Duodenal mucosa (tissue), 2 donors: ENCODE measurements at regions not wholly inside any gene's neighbourhood (a gene's known extent, or its start where the extent isn't known, plus 50 kb on each side); places are given as distances from the start of the nearest gene placed in this dataset.

Experiments used
- H3K27ac ChIP-seq: one replicate; pipeline ENCODE4 v1.7.0; 2013; ENCODE audit warnings: low read depth, low read length
- H3K27me3 ChIP-seq, 2 donors: one replicate each; pipeline ENCODE4 v1.7.0; 2013; ENCODE audit warnings: low read length in 2 of 2, control low read depth in 1 of 2; ENCODE audit not compliant: insufficient read depth in 2 of 2, control insufficient read depth in 1 of 2
- H3K36me3 ChIP-seq, 2 donors: one replicate each; pipeline ENCODE4 v1.7.0; 2013; ENCODE audit warnings: low read length in 2 of 2, control low read depth in 1 of 2; ENCODE audit not compliant: insufficient read depth in 2 of 2, control insufficient read depth in 1 of 2
- H3K4me1 ChIP-seq, 2 donors: one replicate each; pipeline ENCODE4 v1.7.0; 2013; ENCODE audit warnings: low read length in 2 of 2, control low read depth in 1 of 2; ENCODE audit not compliant: insufficient read depth in 2 of 2, control insufficient read depth in 1 of 2
- H3K4me3 ChIP-seq, 2 donors: one replicate each; pipeline ENCODE4 v1.7.0; 2013; ENCODE audit warnings: low read length in 2 of 2, low read depth in 1 of 2
- H3K9ac ChIP-seq, 2 donors: one replicate each; pipeline ENCODE4 v1.7.0; 2013; ENCODE audit warnings: low read length in 2 of 2, low read depth in 1 of 2
- H3K9me3 ChIP-seq, 2 donors: one replicate each; pipeline ENCODE4 v1.7.0; 2013; ENCODE audit warnings: low read length in 2 of 2, control low read depth in 1 of 2; ENCODE audit not compliant: control insufficient read depth in 1 of 2

DNA sequence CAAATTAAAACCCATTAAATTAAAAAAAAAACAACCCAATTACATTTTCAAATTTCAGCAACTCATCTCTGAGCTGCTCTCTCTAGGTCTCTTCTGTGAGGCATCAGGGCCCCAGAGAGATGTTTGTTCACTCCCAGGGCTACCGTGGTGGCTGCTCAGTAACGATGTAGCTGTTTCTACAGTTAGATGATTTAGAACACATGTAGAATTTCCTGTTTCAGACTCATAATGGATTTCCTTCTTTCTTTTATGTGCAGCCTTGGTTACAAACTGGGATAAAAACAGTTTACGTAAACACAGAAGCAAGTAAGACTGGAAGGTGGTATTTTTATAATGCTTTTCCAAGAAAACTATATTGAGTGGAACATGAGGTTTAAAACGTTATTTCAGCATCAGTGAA, 116.1 kb upstream of the CCN2 start:
- no peaks in the 10 kb centered on the region for H3K36me3 ChIP-seq
- no peaks in the 10 kb centered on the region for H3K4me1 ChIP-seq
- H3K9me3 ChIP-seq, result no peaks in the 10 kb centered on the region
- H3K27ac ChIP-seq, result no peak overlapping the region
- H3K27me3 ChIP-seq, result no peaks in the 10 kb centered on the region
- no peak overlapping the region for H3K9ac ChIP-seq
- H3K4me3 ChIP-seq, result no peak overlapping the region

DNA sequence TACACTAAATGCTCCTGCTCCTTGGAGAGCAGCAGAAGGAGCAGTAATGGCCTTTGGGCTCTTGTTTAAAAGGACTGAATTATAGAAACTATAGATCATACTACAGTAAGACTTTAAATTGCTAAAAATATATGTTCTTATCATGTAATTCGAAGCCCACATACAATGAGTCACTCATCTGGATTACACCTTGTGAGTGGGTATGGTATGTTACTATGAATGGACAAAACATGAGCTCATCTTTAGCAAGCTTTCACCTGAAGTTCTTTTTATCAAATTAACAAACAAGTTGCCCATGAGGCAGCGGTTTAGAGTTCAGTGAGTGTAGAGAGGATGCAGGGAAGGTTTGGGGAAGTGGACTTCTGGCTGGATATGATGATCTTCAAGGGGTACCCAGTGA, 114.4 kb upstream of the CCN2 start:
- Histone ChIP-seq H3K9me3 (no peaks in the 10 kb centered on the region), H3K4me3 (no peak overlapping the region), H3K27ac (no peak overlapping the region), H3K27me3 (no peaks in the 10 kb centered on the region), H3K4me1 (no peaks in the 10 kb centered on the region), H3K9ac (no peak overlapping the region), H3K36me3 (no peaks in the 10 kb centered on the region)

- H3K9me3 ChIP-seq, result no peaks in the 10 kb centered on the region
- no peak overlapping the region for H3K27ac ChIP-seq
- H3K36me3 ChIP-seq, result no peaks in the 10 kb centered on the region
- no peaks in the 10 kb centered on the region for H3K27me3 ChIP-seq
- no peak overlapping the region for H3K9ac ChIP-seq
- H3K4me3 ChIP-seq, result no peak overlapping the region
- no peaks in the 10 kb centered on the region for H3K4me1 ChIP-seq
These were observed 112.6 kb upstream of the CCN2 start for GRCh38 chr6:132063738-132064137.

- no peaks in the 10 kb centered on the region for H3K9me3 ChIP-seq
- no peak overlapping the region for H3K27ac ChIP-seq
- no peak overlapping the region for H3K4me3 ChIP-seq
- no peaks in the 10 kb centered on the region for H3K4me1 ChIP-seq
- H3K36me3 ChIP-seq, result no peaks in the 10 kb centered on the region
- H3K9ac ChIP-seq, result no peak overlapping the region
- no peaks in the 10 kb centered on the region for H3K27me3 ChIP-seq
These were observed 112.0 kb upstream of the CCN2 start for GRCh38 chr6:132063204-132063603.

DNA sequence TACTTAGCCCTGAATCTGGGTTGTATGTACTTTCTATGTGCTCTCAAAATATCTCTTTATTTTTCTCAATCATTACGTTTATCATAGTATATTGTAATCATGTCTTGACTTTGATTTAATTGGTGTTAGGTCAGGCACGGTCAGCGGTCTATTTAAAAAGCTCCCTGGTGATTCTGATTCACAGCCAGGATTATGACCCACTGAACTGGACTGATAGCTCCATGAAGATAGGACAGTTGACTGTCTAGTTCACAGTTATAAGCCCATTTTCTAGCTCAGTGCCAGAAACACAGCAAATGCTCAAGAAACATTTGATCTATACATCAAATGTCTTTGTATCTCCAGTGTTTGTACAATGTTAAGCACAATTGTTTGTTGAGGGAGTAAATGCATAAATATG, 111.5 kb upstream of the CCN2 start:
- H3K27ac ChIP-seq, result no peak overlapping the region
- H3K9ac ChIP-seq, result no peak overlapping the region
- no peak overlapping the region for H3K4me3 ChIP-seq
- H3K36me3 ChIP-seq, result no peaks in the 10 kb centered on the region
- H3K27me3 ChIP-seq, result no peaks in the 10 kb centered on the region
- H3K9me3 ChIP-seq, result no peaks in the 10 kb centered on the region
- H3K4me1 ChIP-seq, result no peaks in the 10 kb centered on the region

DNA sequence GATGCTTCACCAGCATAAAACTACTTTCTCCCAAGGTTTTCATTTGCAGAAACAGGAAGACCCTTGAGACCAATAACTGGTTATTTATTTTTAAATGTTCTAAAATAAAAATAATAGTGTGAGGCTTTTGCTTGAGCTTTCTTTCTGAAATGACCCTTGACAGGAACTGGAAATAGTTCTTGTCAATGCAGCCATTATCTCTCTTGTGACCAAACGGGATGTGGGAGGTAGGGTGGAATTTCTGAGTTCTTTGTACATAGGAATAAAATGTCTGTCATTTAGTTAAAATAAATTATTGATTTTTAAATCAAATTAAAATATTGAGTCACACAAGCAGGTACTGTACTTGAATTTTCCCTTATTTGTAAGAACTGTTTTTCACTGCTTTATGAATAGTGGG, 110.2 kb upstream of the CCN2 start:
- Histone ChIP-seq H3K9ac (no peak overlapping the region), H3K4me1 (no peaks in the 10 kb centered on the region), H3K27ac (no peak overlapping the region), H3K4me3 (no peak overlapping the region), H3K36me3 (no peaks in the 10 kb centered on the region), H3K9me3 (peaks cover 0 to 7% of the 10 kb centered on the region in 2 donors), H3K27me3 (no peaks in the 10 kb centered on the region)

DNA sequence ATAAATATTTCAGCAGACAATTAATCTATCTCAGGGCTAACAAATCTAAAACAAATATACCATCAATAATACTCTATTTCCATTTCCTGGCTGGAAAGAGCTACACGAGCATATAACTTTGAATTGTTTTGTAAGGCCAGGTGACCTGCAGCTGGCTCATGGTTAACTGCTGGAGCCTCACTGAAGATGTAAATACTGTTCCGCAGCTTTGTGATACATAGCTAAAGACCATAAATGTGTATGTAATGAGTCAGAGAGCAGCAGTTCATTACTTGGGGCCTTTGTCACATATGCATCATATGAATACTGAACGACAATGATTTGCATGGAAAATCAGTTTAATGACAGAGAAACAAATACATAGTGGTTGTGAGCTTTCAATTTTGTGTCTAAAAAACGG, 109.4 kb upstream of the CCN2 start:
- no peak overlapping the region for H3K27ac ChIP-seq
- H3K36me3 ChIP-seq, result no peaks in the 10 kb centered on the region
- no peaks in the 10 kb centered on the region for H3K4me1 ChIP-seq
- H3K4me3 ChIP-seq, result no peak overlapping the region
- peaks cover 0 to 7% of the 10 kb centered on the region in 2 donors for H3K9me3 ChIP-seq
- H3K27me3 ChIP-seq, result no peaks in the 10 kb centered on the region
- H3K9ac ChIP-seq, result no peak overlapping the region

GRCh38 chr6:132058975-132059374, 107.8 kb upstream of the CCN2 start:
- H3K27ac ChIP-seq, result no peak overlapping the region
- no peaks in the 10 kb centered on the region for H3K27me3 ChIP-seq
- H3K4me3 ChIP-seq, result no peak overlapping the region
- H3K9me3 ChIP-seq, result peaks cover 0 to 7% of the 10 kb centered on the region in 2 donors
- no peaks in the 10 kb centered on the region for H3K4me1 ChIP-seq
- no peak overlapping the region for H3K9ac ChIP-seq
- no peaks in the 10 kb centered on the region for H3K36me3 ChIP-seq

GRCh38 chr6:132054525-132054924, 103.4 kb upstream of the CCN2 start:
- no peak overlapping the region for H3K4me3 ChIP-seq
- no peaks in the 10 kb centered on the region for H3K27me3 ChIP-seq
- H3K36me3 ChIP-seq, result no peaks in the 10 kb centered on the region
- H3K4me1 ChIP-seq, result no peaks in the 10 kb centered on the region
- H3K9ac ChIP-seq, result no peak overlapping the region
- no peak overlapping the region for H3K27ac ChIP-seq
- H3K9me3 ChIP-seq, result peaks cover 0 to 7% of the 10 kb centered on the region in 2 donors

DNA sequence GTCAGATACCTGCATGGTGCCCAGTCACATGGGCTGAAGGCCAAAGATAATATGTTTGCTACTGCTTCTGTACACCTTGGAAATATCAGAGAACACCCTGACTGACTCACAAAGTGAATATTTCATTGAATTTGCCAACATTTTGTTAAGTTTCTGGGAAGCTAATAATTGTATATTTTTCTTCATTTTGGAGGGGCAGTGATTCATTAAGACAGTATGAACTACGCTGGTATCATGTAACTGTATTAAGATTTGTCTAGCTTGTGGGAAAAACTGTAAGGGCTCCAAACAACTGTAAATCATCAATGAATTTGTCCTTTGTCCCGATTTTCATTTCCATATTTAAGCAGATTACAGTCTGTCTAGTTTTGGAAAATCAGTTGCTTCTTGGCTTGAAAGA, 102.3 kb upstream of the CCN2 start:
- Histone ChIP-seq H3K9me3 (peaks cover 0 to 7% of the 10 kb centered on the region in 2 donors), H3K36me3 (no peaks in the 10 kb centered on the region), H3K4me1 (no peaks in the 10 kb centered on the region), H3K9ac (no peak overlapping the region), H3K27me3 (no peaks in the 10 kb centered on the region), H3K27ac (no peak overlapping the region), H3K4me3 (no peak overlapping the region)

DNA sequence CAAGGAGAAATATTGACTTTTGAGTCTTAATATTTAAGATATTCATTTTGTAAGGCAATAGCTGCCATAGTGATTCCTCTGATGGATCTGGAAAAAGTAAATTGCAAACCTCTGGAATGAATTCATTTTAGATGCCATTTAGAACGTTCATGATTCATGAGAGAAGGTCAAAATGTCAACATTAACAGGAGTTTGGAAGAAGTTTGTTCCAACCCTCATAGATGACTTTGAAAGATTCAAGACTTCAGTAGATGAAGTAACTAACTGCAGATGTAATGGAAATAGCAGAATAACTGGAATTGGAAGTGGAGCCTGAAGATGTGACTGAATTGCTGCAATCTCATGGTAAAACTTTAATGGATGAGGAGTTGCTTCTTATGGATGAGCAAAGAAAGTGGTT, 100.9 kb upstream of the CCN2 start:
- Histone ChIP-seq H3K9ac (no peak overlapping the region), H3K27ac (no peak overlapping the region), H3K36me3 (no peaks in the 10 kb centered on the region), H3K4me3 (no peak overlapping the region), H3K9me3 (peaks cover 0 to 4% of the 10 kb centered on the region in 2 donors), H3K27me3 (no peaks in the 10 kb centered on the region), H3K4me1 (no peaks in the 10 kb centered on the region)
